ENCODE measurements at regions not wholly inside any gene's neighbourhood (a gene's known extent, or its start where the extent isn't known, plus 50 kb on each side); places are given as distances from the start of the nearest gene placed in this dataset.

DNA sequence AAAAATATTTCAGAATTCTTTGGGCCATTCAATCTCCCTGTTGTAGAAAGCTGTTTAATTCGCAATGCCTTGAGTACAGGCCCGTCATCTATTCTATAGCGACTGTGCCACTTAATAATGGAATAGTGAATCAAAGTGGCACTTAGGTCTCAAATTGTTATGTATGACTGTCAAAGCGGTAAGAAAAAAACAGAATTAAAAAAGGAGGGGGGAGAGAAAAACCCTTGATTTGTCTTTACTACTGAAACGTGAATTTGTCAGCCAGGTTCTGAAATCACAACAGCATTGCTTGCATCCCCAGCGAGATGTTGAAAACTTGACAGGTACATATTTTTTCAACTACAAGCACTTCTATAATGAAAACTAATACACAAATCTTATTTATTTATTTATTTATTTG lies 320.9 kb downstream of the TFEC start:
- no peak overlapping the region for H3K27ac Mint-ChIP-seq
- Histone ChIP-seq H3K27ac (ENCODE audit: low read length in 2 of 2) (no peak overlapping the region), H3K9me3 (ENCODE audit: control extremely low read depth in 1 of 3, control insufficient read depth in 2 of 3, insufficient read depth in 1 of 3, low read length in 2 of 3) (no peaks in the 10 kb centered on the region), H3K36me3 (replicated peaks in 1 of 2; ENCODE audit: control extremely low read depth in 1 of 2, control insufficient read depth in 1 of 2, extremely low read depth in 1 of 2, insufficient read depth in 2 of 2, low read length in 1 of 2) (no peaks in the 10 kb centered on the region), H2AFZ (ENCODE audit: insufficient read depth, low read depth, low read length, poor library complexity, severe bottlenecking) (no peak overlapping the region), H3K4me3 (ENCODE audit: control extremely low read depth in 1 of 5, extremely low read depth in 1 of 5, insufficient read depth in 1 of 5, low read depth in 2 of 5, low read length in 4 of 5) (no peak overlapping the region), H4K20me1 (ENCODE audit: control insufficient read depth, insufficient read depth, low read length, poor library complexity, severe bottlenecking) (no peaks in the 10 kb centered on the region), H3K4me1 (ENCODE audit: control insufficient read depth in 2 of 2, insufficient read depth in 2 of 2, low read length in 2 of 2) (no peaks in the 10 kb centered on the region), H3K9ac (ENCODE audit: low read length) (no peak overlapping the region), H3K27me3 (replicated peaks in 1 of 4; ENCODE audit: control extremely low read depth in 1 of 4, control insufficient read depth in 3 of 4, insufficient read depth in 4 of 4, low read length in 3 of 4) (no peaks in the 10 kb centered on the region), H3K79me2 (ENCODE audit: control insufficient read depth, insufficient read depth, low read length) (no peaks in the 10 kb centered on the region), H3K4me2 (replicated peaks; ENCODE audit: low read depth, low read length, poor library complexity, severe bottlenecking) (no peak overlapping the region)
- intact Hi-C loops (cut with micrococcal nuclease) = no loop called here
- no peak overlapping the region for H3K4me3 Mint-ChIP-seq
- CTCF ChIA-PET = no interaction called here
- no peaks in the 10 kb centered on the region for H3K27me3 Mint-ChIP-seq
- no peaks in the 10 kb centered on the region for H3K9me3 Mint-ChIP-seq (ENCODE audit: insufficient read depth)
- TF ChIP-seq EZH2 (IDR thresholded peaks at IDR 0.05; ENCODE audit: borderline replicate concordance, insufficient read depth, low read depth, low read length, poor library complexity, severe bottlenecking) = no peak
- TF ChIP-seq, protein P1, sequence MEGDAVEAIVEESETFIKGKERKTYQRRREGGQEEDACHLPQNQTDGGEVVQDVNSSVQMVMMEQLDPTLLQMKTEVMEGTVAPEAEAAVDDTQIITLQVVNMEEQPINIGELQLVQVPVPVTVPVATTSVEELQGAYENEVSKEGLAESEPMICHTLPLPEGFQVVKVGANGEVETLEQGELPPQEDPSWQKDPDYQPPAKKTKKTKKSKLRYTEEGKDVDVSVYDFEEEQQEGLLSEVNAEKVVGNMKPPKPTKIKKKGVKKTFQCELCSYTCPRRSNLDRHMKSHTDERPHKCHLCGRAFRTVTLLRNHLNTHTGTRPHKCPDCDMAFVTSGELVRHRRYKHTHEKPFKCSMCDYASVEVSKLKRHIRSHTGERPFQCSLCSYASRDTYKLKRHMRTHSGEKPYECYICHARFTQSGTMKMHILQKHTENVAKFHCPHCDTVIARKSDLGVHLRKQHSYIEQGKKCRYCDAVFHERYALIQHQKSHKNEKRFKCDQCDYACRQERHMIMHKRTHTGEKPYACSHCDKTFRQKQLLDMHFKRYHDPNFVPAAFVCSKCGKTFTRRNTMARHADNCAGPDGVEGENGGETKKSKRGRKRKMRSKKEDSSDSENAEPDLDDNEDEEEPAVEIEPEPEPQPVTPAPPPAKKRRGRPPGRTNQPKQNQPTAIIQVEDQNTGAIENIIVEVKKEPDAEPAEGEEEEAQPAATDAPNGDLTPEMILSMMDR (IDR thresholded peaks at IDR 0.05) = no peak
- POLR2A ChIA-PET = no interaction called here
- no peaks in the 10 kb centered on the region for H3K4me1 Mint-ChIP-seq
- DNase-seq (no peak), ATAC-seq (ENCODE audit: low read depth) (no peak)
- no CpG with 5 or more reads among the region's 6 CpGs for WGBS (ENCODE audit: insufficient coverage)

DNA sequence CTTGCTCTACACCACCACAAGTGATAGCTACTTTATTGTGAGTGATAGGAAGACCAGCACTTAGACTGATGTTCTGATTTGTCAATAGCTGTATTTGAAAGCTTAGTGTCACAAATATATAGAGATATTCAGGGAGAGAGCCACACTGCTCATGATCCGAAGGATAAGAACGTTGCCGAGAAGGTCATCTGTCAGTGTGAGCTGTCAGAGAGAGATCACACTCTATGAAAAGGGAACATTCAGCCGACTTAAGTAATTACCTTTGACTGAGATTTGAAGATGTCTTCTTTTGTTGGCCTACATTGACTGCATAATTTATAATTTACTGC lies 322.6 kb downstream of the TFEC start:
- intact Hi-C loops (cut with micrococcal nuclease) = no loop called here

More for the DNA sequence above, 322.6 kb downstream of the TFEC start:
- Histone ChIP-seq H3K4me2 (replicated peaks; ENCODE audit: low read depth, low read length, poor library complexity, severe bottlenecking) (no peak overlapping the region), H4K20me1 (ENCODE audit: control insufficient read depth, insufficient read depth, low read length, poor library complexity, severe bottlenecking) (no peaks in the 10 kb centered on the region), H3K9me3 (ENCODE audit: control extremely low read depth in 1 of 3, control insufficient read depth in 2 of 3, insufficient read depth in 1 of 3, low read length in 2 of 3) (no peaks in the 10 kb centered on the region), H3K79me2 (ENCODE audit: control insufficient read depth, insufficient read depth, low read length) (no peaks in the 10 kb centered on the region), H3K4me3 (ENCODE audit: control extremely low read depth in 1 of 5, extremely low read depth in 1 of 5, insufficient read depth in 1 of 5, low read depth in 2 of 5, low read length in 4 of 5) (no peak overlapping the region), H2AFZ (ENCODE audit: insufficient read depth, low read depth, low read length, poor library complexity, severe bottlenecking) (no peak overlapping the region), H3K27ac (ENCODE audit: low read length in 2 of 2) (no peak overlapping the region), H3K27me3 (replicated peaks in 1 of 4; ENCODE audit: control extremely low read depth in 1 of 4, control insufficient read depth in 3 of 4, insufficient read depth in 4 of 4, low read length in 3 of 4) (no peaks in the 10 kb centered on the region), H3K36me3 (replicated peaks in 1 of 2; ENCODE audit: control extremely low read depth in 1 of 2, control insufficient read depth in 1 of 2, extremely low read depth in 1 of 2, insufficient read depth in 2 of 2, low read length in 1 of 2) (no peaks in the 10 kb centered on the region), H3K9ac (ENCODE audit: low read length) (no peak overlapping the region), H3K4me1 (ENCODE audit: control insufficient read depth in 2 of 2, insufficient read depth in 2 of 2, low read length in 2 of 2) (no peaks in the 10 kb centered on the region)
- Mint-ChIP-seq H3K4me3 (no peak overlapping the region), H3K27ac (no peak overlapping the region), H3K4me1 (no peaks in the 10 kb centered on the region), H3K27me3 (no peaks in the 10 kb centered on the region), H3K9me3 (ENCODE audit: insufficient read depth) (no peaks in the 10 kb centered on the region)
- ATAC-seq (ENCODE audit: low read depth) = no peak
- ChIA-PET CTCF (interaction anchor here (0.7 to 2.2 kb wide), 2 partner anchors 12 to 843 kb away, joined by 3 to 12 read pairs; no protein-coding TSS in a partner anchor), POLR2A (no interaction called here)
- TF ChIP-seq, protein P1 (IDR thresholded peaks at IDR 0.05) = no peak
- TF ChIP-seq EZH2 (IDR thresholded peaks at IDR 0.05; ENCODE audit: borderline replicate concordance, insufficient read depth, low read depth, low read length, poor library complexity, severe bottlenecking) = no peak
- DNase-seq = no peak
- 100% methylated on average over 3 of the region's 4 CpGs for WGBS (ENCODE audit: insufficient coverage)
